Peyer's patch (tissue), 4 donors: ENCODE measurements at regions not wholly inside any gene's neighbourhood (a gene's known extent, or its start where the extent isn't known, plus 50 kb on each side); places are given as distances from the start of the nearest gene placed in this dataset.

Experiments used
- DNase-seq, 3 donors: peaks; one replicate each; pipeline ENCODE4 v3.0.0-alpha.2; 2017 to 2019
- H3K27ac ChIP-seq, 4 donors: fragments of 200-600 bp; sonication (generic); one replicate each; pipeline ENCODE4 v1.5.1; 2016 to 2019
- H3K27me3 ChIP-seq, 2 donors: fragments of 200-600 bp; sonication (generic); one replicate each; pipeline ENCODE4 v1.5.1; 2019
- H3K36me3 ChIP-seq, 3 donors: fragments of 200-600 bp; sonication (generic); one replicate each; pipeline ENCODE4 v1.5.1; 2016 to 2019
- H3K4me1 ChIP-seq, 4 donors: fragments of 200-600 bp; sonication (generic); one replicate each; pipeline ENCODE4 v1.5.1; 2016 to 2019
- H3K4me3 ChIP-seq, 4 donors: fragments of 200-600 bp; sonication (generic); 1 replicate in 3 of 4; 2 replicates in 1 of 4; pipeline ENCODE4 v1.5.1; 2016 to 2019; ENCODE audit warnings: mild to moderate bottlenecking in 1 of 4
- H3K9me3 ChIP-seq, 4 donors: fragments of 200-600 bp; sonication (generic); one replicate each; pipeline ENCODE4 v1.5.1; 2016 to 2019; ENCODE audit warnings: mild to moderate bottlenecking in 1 of 4
- CTCF ChIP-seq, 6 experiments: fragments of 450-650 bp in 4 of 6; fragments of 200-600 bp in 2 of 6; sonication (generic) in 1 of 6; IDR thresholded peaks; one replicate each; pipeline ENCODE4 v1.5.1; 2017 to 2019; ENCODE audit warnings: antibody characterized with exemption in 6 of 6, mild to moderate bottlenecking in 3 of 6, moderate library complexity in 1 of 6
- POLR2A ChIP-seq, 2 donors: fragments of 450-650 bp; IDR thresholded peaks; one replicate each; pipeline ENCODE4 v1.5.1; 2017; ENCODE audit warnings: antibody characterized with exemption in 2 of 2, mild to moderate bottlenecking in 2 of 2, moderate library complexity in 2 of 2

DNA sequence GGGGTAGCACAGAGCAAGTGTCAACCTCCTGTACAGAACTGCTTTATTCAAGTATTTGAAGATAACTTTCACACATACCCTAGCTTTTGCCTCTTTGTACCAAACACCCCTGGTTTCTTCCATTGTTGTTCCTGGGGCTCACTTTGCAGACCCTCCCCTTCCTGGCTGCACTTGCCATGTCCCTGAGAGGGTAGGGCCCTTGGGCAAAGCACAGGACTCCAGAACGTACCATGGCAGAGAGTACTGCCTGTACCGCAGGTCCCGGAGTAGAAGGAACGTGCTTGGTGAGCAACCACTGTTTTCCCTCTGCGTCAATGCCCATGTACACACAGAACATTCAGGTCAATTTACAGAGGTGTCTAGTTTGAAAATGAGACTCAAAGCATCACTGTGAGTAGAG lies 290.4 kb downstream of the EN1 start:
- Histone ChIP-seq H3K27ac (no peak overlapping the region), H3K27me3 (no peaks in the 10 kb centered on the region), H3K4me1 (no peaks in the 10 kb centered on the region), H3K36me3 (no peaks in the 10 kb centered on the region), H3K9me3 (no peaks in the 10 kb centered on the region), H3K4me3 (no peak overlapping the region)
- no peak for DNase-seq
- no peak for TF ChIP-seq POLR2A (IDR thresholded peaks at IDR 0.05)
- no peak for TF ChIP-seq CTCF (IDR thresholded peaks at IDR 0.05)

- Histone ChIP-seq H3K27me3 (no peaks in the 10 kb centered on the region), H3K36me3 (no peaks in the 10 kb centered on the region), H3K27ac (no peak overlapping the region), H3K4me3 (no peak overlapping the region), H3K4me1 (no peaks in the 10 kb centered on the region), H3K9me3 (no peaks in the 10 kb centered on the region)
- TF ChIP-seq CTCF (IDR thresholded peaks at IDR 0.05) (peak in 3 of 6 experiments; percentile 11 to 37 (median 24)), POLR2A (IDR thresholded peaks at IDR 0.05) (no peak)
- no peak for DNase-seq
Measured at GRCh38 chr2:118554616-118555015, 292.8 kb downstream of the EN1 start.

- no peak for DNase-seq
- TF ChIP-seq POLR2A (IDR thresholded peaks at IDR 0.05) = no peak
- no peak for TF ChIP-seq CTCF (IDR thresholded peaks at IDR 0.05)
- no peaks in the 10 kb centered on the region for H3K4me1 ChIP-seq
- no peaks in the 10 kb centered on the region for H3K9me3 ChIP-seq
- no peak overlapping the region for H3K4me3 ChIP-seq
- no peak overlapping the region for H3K27ac ChIP-seq
- no peaks in the 10 kb centered on the region for H3K27me3 ChIP-seq
- no peaks in the 10 kb centered on the region for H3K36me3 ChIP-seq
Measured at GRCh38 chr2:118549503-118549902, 297.9 kb downstream of the EN1 start.

DNA sequence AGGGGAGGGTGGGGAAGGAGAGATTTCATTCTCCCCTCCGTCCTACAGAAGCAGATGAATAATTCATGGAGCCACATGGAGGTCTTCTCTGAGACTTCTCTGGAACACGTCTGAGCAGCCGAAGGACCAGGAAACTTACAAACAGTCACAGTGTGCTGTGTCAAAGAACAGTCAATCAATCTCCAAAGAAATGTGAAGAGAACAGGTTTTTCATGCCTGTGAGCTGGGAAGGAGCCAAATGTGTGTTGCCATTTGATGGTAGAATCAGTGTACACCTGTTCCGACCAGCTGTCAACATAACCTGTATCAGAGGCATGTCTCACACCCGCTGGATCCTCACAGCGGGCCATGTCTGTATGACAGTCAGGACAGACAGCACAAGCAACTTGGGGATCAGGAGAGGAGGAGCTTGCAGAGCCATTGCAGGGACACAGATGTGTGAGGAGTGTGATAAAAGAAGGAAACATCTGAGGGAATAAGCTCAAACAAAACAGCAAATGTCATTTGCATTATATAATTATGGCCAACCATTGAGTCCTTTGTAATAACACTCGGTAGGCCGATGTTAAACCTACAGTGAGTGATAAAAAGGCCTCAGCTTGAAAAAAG lies 298.5 kb downstream of the EN1 start:
- H3K4me3 ChIP-seq = no peak overlapping the region
- no peaks in the 10 kb centered on the region for H3K4me1 ChIP-seq
- DNase-seq = no peak
- no peaks in the 10 kb centered on the region for H3K27me3 ChIP-seq
- TF ChIP-seq POLR2A (IDR thresholded peaks at IDR 0.05) = no peak
- no peak overlapping the region for H3K27ac ChIP-seq
- no peaks in the 10 kb centered on the region for H3K36me3 ChIP-seq
- no peaks in the 10 kb centered on the region for H3K9me3 ChIP-seq

GRCh38 chr2:118539290-118539689 lies 308.2 kb downstream of the EN1 start:
- TF ChIP-seq CTCF (IDR thresholded peaks at IDR 0.05) = peak in 2 of 6 experiments; percentile 22 to 32
- TF ChIP-seq POLR2A (IDR thresholded peaks at IDR 0.05) = no peak
- Histone ChIP-seq H3K27ac (no peak overlapping the region), H3K4me1 (no peaks in the 10 kb centered on the region), H3K9me3 (no peaks in the 10 kb centered on the region), H3K36me3 (no peaks in the 10 kb centered on the region), H3K4me3 (no peak overlapping the region), H3K27me3 (no peaks in the 10 kb centered on the region)
- DNase-seq = no peak

DNA sequence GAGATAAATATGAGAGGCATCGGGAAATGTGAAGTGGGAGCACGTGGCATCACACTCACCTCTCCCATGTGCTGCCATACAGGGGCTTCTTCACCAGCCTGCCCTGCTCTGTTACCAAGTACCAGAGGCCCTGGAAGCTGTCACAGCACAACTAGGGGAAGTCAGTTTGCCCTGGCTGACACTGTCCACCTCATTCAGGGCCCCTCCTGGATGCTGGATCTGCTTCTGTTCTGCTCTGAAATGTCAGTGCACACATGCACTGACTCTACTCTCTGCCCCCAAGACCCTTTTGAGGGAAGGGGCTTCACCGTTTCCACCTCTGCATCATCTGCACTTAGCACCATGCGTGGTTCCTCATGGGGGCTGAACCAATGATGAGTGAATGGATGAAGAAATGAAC lies 311.1 kb downstream of the EN1 start:
- no peak for DNase-seq
- H3K36me3 ChIP-seq = no peaks in the 10 kb centered on the region
- H3K27ac ChIP-seq = no peak overlapping the region
- TF ChIP-seq POLR2A (IDR thresholded peaks at IDR 0.05) (no peak), CTCF (IDR thresholded peaks at IDR 0.05) (no peak)
- no peak overlapping the region for H3K4me3 ChIP-seq
- H3K27me3 ChIP-seq = no peaks in the 10 kb centered on the region
- H3K4me1 ChIP-seq = no peaks in the 10 kb centered on the region
- no peaks in the 10 kb centered on the region for H3K9me3 ChIP-seq
